ENCODE measurements at regions not wholly inside any gene's neighbourhood (a gene's known extent, or its start where the extent isn't known, plus 50 kb on each side); places are given as distances from the start of the nearest gene placed in this dataset.

- Histone ChIP-seq H3K9ac (ENCODE audit: low read depth, low read length) (no peak overlapping the region), H3K27me3 (ENCODE audit: control insufficient read depth, insufficient read depth, low read length) (peaks cover 19% of the 10 kb centered on the region), H3K9me3 (ENCODE audit: control insufficient read depth, insufficient read depth, low read length) (no peaks in the 10 kb centered on the region), H3K36me3 (ENCODE audit: control insufficient read depth, insufficient read depth, low read length) (no peaks in the 10 kb centered on the region), H3K4me3 (ENCODE audit: low read depth, low read length) (no peak overlapping the region), H3K4me1 (ENCODE audit: control insufficient read depth, insufficient read depth, low read length) (no peaks in the 10 kb centered on the region)
These were observed 505.0 kb downstream of the ELAVL2 start for GRCh38 chr9:23321049-23321448.

- Histone ChIP-seq H3K36me3 (ENCODE audit: control insufficient read depth, insufficient read depth, low read length) (no peaks in the 10 kb centered on the region), H3K27me3 (ENCODE audit: control insufficient read depth, insufficient read depth, low read length) (peaks cover 19% of the 10 kb centered on the region), H3K9ac (ENCODE audit: low read depth, low read length) (no peak overlapping the region), H3K9me3 (ENCODE audit: control insufficient read depth, insufficient read depth, low read length) (no peaks in the 10 kb centered on the region), H3K4me3 (ENCODE audit: low read depth, low read length) (no peak overlapping the region), H3K4me1 (ENCODE audit: control insufficient read depth, insufficient read depth, low read length) (no peaks in the 10 kb centered on the region)
These were observed 503.6 kb downstream of the ELAVL2 start for GRCh38 chr9:23322392-23322791.

GRCh38 chr9:23324511-23324910 is 501.5 kb downstream of the ELAVL2 start:
- H3K9ac ChIP-seq (ENCODE audit: low read depth, low read length), result no peak overlapping the region
- H3K4me3 ChIP-seq (ENCODE audit: low read depth, low read length), result no peak overlapping the region
- no peaks in the 10 kb centered on the region for H3K36me3 ChIP-seq (ENCODE audit: control insufficient read depth, insufficient read depth, low read length)
- no peaks in the 10 kb centered on the region for H3K9me3 ChIP-seq (ENCODE audit: control insufficient read depth, insufficient read depth, low read length)
- H3K27me3 ChIP-seq (ENCODE audit: control insufficient read depth, insufficient read depth, low read length), result peaks cover 19% of the 10 kb centered on the region
- no peaks in the 10 kb centered on the region for H3K4me1 ChIP-seq (ENCODE audit: control insufficient read depth, insufficient read depth, low read length)

- Histone ChIP-seq H3K4me1 (ENCODE audit: control insufficient read depth, insufficient read depth, low read length) (no peaks in the 10 kb centered on the region), H3K9ac (ENCODE audit: low read depth, low read length) (no peak overlapping the region), H3K27me3 (ENCODE audit: control insufficient read depth, insufficient read depth, low read length) (peaks cover 19% of the 10 kb centered on the region), H3K9me3 (ENCODE audit: control insufficient read depth, insufficient read depth, low read length) (no peaks in the 10 kb centered on the region), H3K4me3 (ENCODE audit: low read depth, low read length) (no peak overlapping the region), H3K36me3 (ENCODE audit: control insufficient read depth, insufficient read depth, low read length) (no peaks in the 10 kb centered on the region)
These were observed 499.4 kb downstream of the ELAVL2 start for GRCh38 chr9:23326597-23326996.

GRCh38 chr9:23341346-23341745 is 484.7 kb downstream of the ELAVL2 start:
- Histone ChIP-seq H3K36me3 (ENCODE audit: control insufficient read depth, insufficient read depth, low read length) (no peaks in the 10 kb centered on the region), H3K9ac (ENCODE audit: low read depth, low read length) (no peak overlapping the region), H3K27me3 (ENCODE audit: control insufficient read depth, insufficient read depth, low read length) (no peaks in the 10 kb centered on the region), H3K4me1 (ENCODE audit: control insufficient read depth, insufficient read depth, low read length) (no peaks in the 10 kb centered on the region), H3K4me3 (ENCODE audit: low read depth, low read length) (no peak overlapping the region), H3K9me3 (ENCODE audit: control insufficient read depth, insufficient read depth, low read length) (no peaks in the 10 kb centered on the region)

- H3K27me3 ChIP-seq (ENCODE audit: control insufficient read depth, insufficient read depth, low read length), result no peaks in the 10 kb centered on the region
- H3K4me1 ChIP-seq (ENCODE audit: control insufficient read depth, insufficient read depth, low read length), result no peaks in the 10 kb centered on the region
- no peaks in the 10 kb centered on the region for H3K9me3 ChIP-seq (ENCODE audit: control insufficient read depth, insufficient read depth, low read length)
- H3K36me3 ChIP-seq (ENCODE audit: control insufficient read depth, insufficient read depth, low read length), result no peaks in the 10 kb centered on the region
- no peak overlapping the region for H3K4me3 ChIP-seq (ENCODE audit: low read depth, low read length)
- H3K9ac ChIP-seq (ENCODE audit: low read depth, low read length), result no peak overlapping the region
These were observed 483.7 kb downstream of the ELAVL2 start for GRCh38 chr9:23342291-23342690.

- Histone ChIP-seq H3K4me1 (ENCODE audit: control insufficient read depth, insufficient read depth, low read length) (no peaks in the 10 kb centered on the region), H3K9ac (ENCODE audit: low read depth, low read length) (no peak overlapping the region), H3K27me3 (ENCODE audit: control insufficient read depth, insufficient read depth, low read length) (no peaks in the 10 kb centered on the region), H3K4me3 (ENCODE audit: low read depth, low read length) (no peak overlapping the region), H3K9me3 (ENCODE audit: control insufficient read depth, insufficient read depth, low read length) (no peaks in the 10 kb centered on the region), H3K36me3 (ENCODE audit: control insufficient read depth, insufficient read depth, low read length) (no peaks in the 10 kb centered on the region)
These were observed 482.8 kb downstream of the ELAVL2 start for GRCh38 chr9:23343226-23343625.

- no peaks in the 10 kb centered on the region for H3K9me3 ChIP-seq (ENCODE audit: control insufficient read depth, insufficient read depth, low read length)
- no peaks in the 10 kb centered on the region for H3K27me3 ChIP-seq (ENCODE audit: control insufficient read depth, insufficient read depth, low read length)
- H3K4me3 ChIP-seq (ENCODE audit: low read depth, low read length), result no peak overlapping the region
- H3K36me3 ChIP-seq (ENCODE audit: control insufficient read depth, insufficient read depth, low read length), result no peaks in the 10 kb centered on the region
- H3K9ac ChIP-seq (ENCODE audit: low read depth, low read length), result no peak overlapping the region
- no peaks in the 10 kb centered on the region for H3K4me1 ChIP-seq (ENCODE audit: control insufficient read depth, insufficient read depth, low read length)
These were observed 464.9 kb downstream of the ELAVL2 start for GRCh38 chr9:23361096-23361495.

GRCh38 chr9:23372703-23373102 is 453.3 kb downstream of the ELAVL2 start:
- no peaks in the 10 kb centered on the region for H3K27me3 ChIP-seq (ENCODE audit: control insufficient read depth, insufficient read depth, low read length)
- no peaks in the 10 kb centered on the region for H3K9me3 ChIP-seq (ENCODE audit: control insufficient read depth, insufficient read depth, low read length)
- H3K36me3 ChIP-seq (ENCODE audit: control insufficient read depth, insufficient read depth, low read length), result no peaks in the 10 kb centered on the region
- no peak overlapping the region for H3K4me3 ChIP-seq (ENCODE audit: low read depth, low read length)
- H3K9ac ChIP-seq (ENCODE audit: low read depth, low read length), result no peak overlapping the region
- no peaks in the 10 kb centered on the region for H3K4me1 ChIP-seq (ENCODE audit: control insufficient read depth, insufficient read depth, low read length)

GRCh38 chr9:23375511-23375910 is 450.5 kb downstream of the ELAVL2 start:
- no peaks in the 10 kb centered on the region for H3K4me1 ChIP-seq (ENCODE audit: control insufficient read depth, insufficient read depth, low read length)
- no peak overlapping the region for H3K9ac ChIP-seq (ENCODE audit: low read depth, low read length)
- no peaks in the 10 kb centered on the region for H3K9me3 ChIP-seq (ENCODE audit: control insufficient read depth, insufficient read depth, low read length)
- no peaks in the 10 kb centered on the region for H3K27me3 ChIP-seq (ENCODE audit: control insufficient read depth, insufficient read depth, low read length)
- no peak overlapping the region for H3K4me3 ChIP-seq (ENCODE audit: low read depth, low read length)
- H3K36me3 ChIP-seq (ENCODE audit: control insufficient read depth, insufficient read depth, low read length), result no peaks in the 10 kb centered on the region

- Histone ChIP-seq H3K36me3 (ENCODE audit: control insufficient read depth, insufficient read depth, low read length) (no peaks in the 10 kb centered on the region), H3K4me1 (ENCODE audit: control insufficient read depth, insufficient read depth, low read length) (no peaks in the 10 kb centered on the region), H3K9me3 (ENCODE audit: control insufficient read depth, insufficient read depth, low read length) (no peaks in the 10 kb centered on the region), H3K9ac (ENCODE audit: low read depth, low read length) (no peak overlapping the region), H3K27me3 (ENCODE audit: control insufficient read depth, insufficient read depth, low read length) (no peaks in the 10 kb centered on the region), H3K4me3 (ENCODE audit: low read depth, low read length) (no peak overlapping the region)
These were observed 446.2 kb downstream of the ELAVL2 start for GRCh38 chr9:23379842-23380241.

GRCh38 chr9:23380821-23381220 is 445.2 kb downstream of the ELAVL2 start:
- no peaks in the 10 kb centered on the region for H3K4me1 ChIP-seq (ENCODE audit: control insufficient read depth, insufficient read depth, low read length)
- H3K4me3 ChIP-seq (ENCODE audit: low read depth, low read length), result no peak overlapping the region
- H3K36me3 ChIP-seq (ENCODE audit: control insufficient read depth, insufficient read depth, low read length), result no peaks in the 10 kb centered on the region
- no peaks in the 10 kb centered on the region for H3K9me3 ChIP-seq (ENCODE audit: control insufficient read depth, insufficient read depth, low read length)
- H3K9ac ChIP-seq (ENCODE audit: low read depth, low read length), result no peak overlapping the region
- H3K27me3 ChIP-seq (ENCODE audit: control insufficient read depth, insufficient read depth, low read length), result no peaks in the 10 kb centered on the region

GRCh38 chr9:23382418-23382817 is 443.6 kb downstream of the ELAVL2 start:
- Histone ChIP-seq H3K9me3 (ENCODE audit: control insufficient read depth, insufficient read depth, low read length) (no peaks in the 10 kb centered on the region), H3K9ac (ENCODE audit: low read depth, low read length) (no peak overlapping the region), H3K4me3 (ENCODE audit: low read depth, low read length) (no peak overlapping the region), H3K4me1 (ENCODE audit: control insufficient read depth, insufficient read depth, low read length) (no peaks in the 10 kb centered on the region), H3K36me3 (ENCODE audit: control insufficient read depth, insufficient read depth, low read length) (no peaks in the 10 kb centered on the region), H3K27me3 (ENCODE audit: control insufficient read depth, insufficient read depth, low read length) (no peaks in the 10 kb centered on the region)
